H9 (cell line): ENCODE measurements at regions not wholly inside any gene's neighbourhood (a gene's known extent, or its start where the extent isn't known, plus 50 kb on each side); places are given as distances from the start of the nearest gene placed in this dataset.

Experiments
- DNase-seq: peaks from one replicate; pipeline ENCODE4 v3.0.0-alpha.2; 2017
- H2AFZ ChIP-seq: one replicate; pipeline ENCODE4 v1.6.1; 2013; ENCODE audit warnings: mild to moderate bottlenecking, low read length, control low read depth, moderate library complexity
- H2AK5ac ChIP-seq: 2 replicates; pipeline ENCODE4 v1.6.1; 2013; ENCODE audit warnings: low read length, control low read depth, mixed read lengths; ENCODE audit not compliant: insufficient read length
- H2BK120ac ChIP-seq: one replicate; pipeline ENCODE4 v1.6.1; 2013; ENCODE audit warnings: low read depth, mild to moderate bottlenecking, low read length, control low read depth, inconsistent platforms; ENCODE audit not compliant: poor library complexity, severe bottlenecking
- H2BK12ac ChIP-seq: 2 replicates; pipeline ENCODE4 v1.6.1; 2013; ENCODE audit warnings: low read length, control low read depth, mixed read lengths, low read depth; ENCODE audit not compliant: insufficient read length
- H2BK15ac ChIP-seq: 2 replicates; pipeline ENCODE4 v1.6.1; 2013; ENCODE audit warnings: low read depth, low read length, control low read depth
- H2BK20ac ChIP-seq: one replicate; pipeline ENCODE4 v1.6.1; 2013; ENCODE audit warnings: low read depth, mild to moderate bottlenecking, low read length, control low read depth, inconsistent platforms; ENCODE audit not compliant: poor library complexity, severe bottlenecking
- H2BK5ac ChIP-seq: 2 replicates; pipeline ENCODE4 v1.6.1; 2013; ENCODE audit warnings: low read length, control low read depth, mixed read lengths; ENCODE audit not compliant: insufficient read length
- H3K14ac ChIP-seq: 2 replicates; pipeline ENCODE4 v1.6.1; 2013; ENCODE audit warnings: low read length, control low read depth; ENCODE audit not compliant: insufficient read depth
- H3K18ac ChIP-seq: 2 replicates; pipeline ENCODE4 v1.6.1; 2013; ENCODE audit warnings: low read depth, mild to moderate bottlenecking, mixed read lengths, low read length, control low read depth; ENCODE audit not compliant: insufficient read length
- H3K23ac ChIP-seq: 2 replicates; pipeline ENCODE4 v1.6.1; 2013; ENCODE audit warnings: low read length, control low read depth, mixed read lengths, low read depth; ENCODE audit not compliant: insufficient read length
- H3K23me2 ChIP-seq: 2 replicates; pipeline ENCODE4 v1.6.1; 2013; ENCODE audit warnings: low read depth, mild to moderate bottlenecking, mixed read lengths, low read length, control low read depth; ENCODE audit not compliant: insufficient read length, poor library complexity, severe bottlenecking
- H3K27ac ChIP-seq: 2 replicates; pipeline ENCODE4 v1.5.1; 2013; ENCODE audit warnings: low read length, control low read depth, mixed read lengths, low read depth; ENCODE audit not compliant: insufficient read length
- H3K27me3 ChIP-seq: 2 replicates; pipeline ENCODE4 v1.6.1; 2013; ENCODE audit warnings: low read length, control low read depth, inconsistent platforms; ENCODE audit not compliant: insufficient read depth
- H3K4ac ChIP-seq: 2 replicates; pipeline ENCODE4 v1.6.1; 2013; ENCODE audit warnings: low read depth, mild to moderate bottlenecking, control low read depth, inconsistent platforms, low read length, moderate library complexity
- H3K4me1 ChIP-seq: 2 replicates; pipeline ENCODE4 v1.6.1; 2013; ENCODE audit warnings: low read length, control low read depth, inconsistent platforms; ENCODE audit not compliant: insufficient read depth
- H3K4me2 ChIP-seq: 2 replicates; pipeline ENCODE4 v1.6.1; 2013; ENCODE audit warnings: low read length, control low read depth, mixed read lengths; ENCODE audit not compliant: insufficient read length, insufficient read depth
- H3K56ac ChIP-seq: 2 replicates; pipeline ENCODE4 v1.6.1; 2013; ENCODE audit warnings: low read depth, mild to moderate bottlenecking, mixed read lengths, low read length, control low read depth; ENCODE audit not compliant: insufficient read length
- H3K79me1 ChIP-seq: 2 replicates; pipeline ENCODE4 v1.6.1; 2013; ENCODE audit warnings: low read depth, mild to moderate bottlenecking, moderate library complexity, low read length, control low read depth, inconsistent platforms; ENCODE audit not compliant: insufficient read depth, poor library complexity, severe bottlenecking
- H3K79me2 ChIP-seq: 2 replicates; pipeline ENCODE4 v1.6.1; 2013; ENCODE audit warnings: low read length, control low read depth, inconsistent platforms; ENCODE audit not compliant: insufficient read depth
- H3K9ac ChIP-seq: 2 replicates; pipeline ENCODE4 v1.6.1; 2013; ENCODE audit warnings: low read length, control low read depth, mixed read lengths; ENCODE audit not compliant: insufficient read length; ENCODE audit errors: extremely low read depth
- H3K9me3 ChIP-seq: one replicate; pipeline ENCODE4 v1.6.1; 2013; ENCODE audit warnings: low read depth, low read length, inconsistent platforms; ENCODE audit not compliant: control insufficient read depth
- H3T11ph ChIP-seq: one replicate; pipeline ENCODE4 v1.6.1; 2013; ENCODE audit warnings: mild to moderate bottlenecking, low read length, control low read depth, inconsistent platforms
- H4K20me1 ChIP-seq: one replicate; pipeline ENCODE4 v1.6.1; 2013; ENCODE audit not compliant: control insufficient read depth, insufficient read length, insufficient read depth
- H4K5ac ChIP-seq: 2 replicates; pipeline ENCODE4 v1.6.1; 2013; ENCODE audit warnings: low read depth, mild to moderate bottlenecking, mixed read lengths, low read length, control low read depth; ENCODE audit not compliant: insufficient read length
- H4K8ac ChIP-seq: replicated peaks from 2 replicates; pipeline ENCODE4 v1.6.1; 2013; ENCODE audit warnings: low read length, control low read depth, mixed read lengths, low read depth; ENCODE audit not compliant: insufficient read length
- H4K91ac ChIP-seq: 2 replicates; pipeline ENCODE4 v1.6.1; 2013; ENCODE audit warnings: low read depth, mild to moderate bottlenecking, moderate library complexity, mixed read lengths, low read length, control low read depth; ENCODE audit not compliant: insufficient read length
- H3K27ac Mint-ChIP-seq, 3 experiments: 2 replicates in 2 of 3; 3 replicates in 1 of 3; pipeline ENCODE4 v1.8.0; 2020 to 2021; ENCODE audit warnings: mixed read lengths in 3 of 3, mild to moderate bottlenecking in 1 of 3, moderate library complexity in 1 of 3
- H3K27me3 Mint-ChIP-seq: 2 replicates; pipeline ENCODE4 v1.8.0; 2021; ENCODE audit warnings: low read depth, mild to moderate bottlenecking, moderate library complexity, mixed read lengths
- H3K36me3 Mint-ChIP-seq, 3 experiments: 2 replicates in 2 of 3; 3 replicates in 1 of 3; pipeline ENCODE4 v1.8.0; 2020 to 2021; ENCODE audit warnings: low read depth in 3 of 3, mixed read lengths in 3 of 3; ENCODE audit not compliant: insufficient read depth in 1 of 3
- H3K4me1 Mint-ChIP-seq, 2 experiments: 2 replicates each; pipeline ENCODE4 v1.8.0; 2020; ENCODE audit warnings: mixed read lengths in 2 of 2
- H3K4me3 Mint-ChIP-seq, 2 experiments: 2 replicates in 1 of 2; 3 replicates in 1 of 2; pipeline ENCODE4 v1.8.0; 2020 to 2021; ENCODE audit warnings: mild to moderate bottlenecking in 2 of 2, mixed read lengths in 2 of 2, moderate library complexity in 1 of 2
- H3K9me3 Mint-ChIP-seq, 2 experiments: 2 replicates in 1 of 2; 3 replicates in 1 of 2; pipeline ENCODE4 v1.8.0; 2020; ENCODE audit warnings: mild to moderate bottlenecking in 2 of 2, mixed read lengths in 2 of 2, moderate library complexity in 1 of 2
- WGBS: extraction: QIAGEN DNeasy Blood & Tissue Kit; methylation state at CpG from one replicate; pipeline ENCODE4 v1.1.7; 2013; ENCODE audit warnings: missing lambda C conversion rate, low lambda C conversion rate, mixed read lengths; ENCODE audit not compliant: insufficient read length; ENCODE audit errors: extremely low coverage; 5-methylcytosine and 5-hydroxymethylcytosine counted together
- TF ChIP-seq, protein P1 (sequence below): fragments of 200-600 bp; sonication (generic); conservative IDR thresholded peaks from 3 replicates; pipeline ENCODE4 v1.8.0; 2021; ENCODE audit warnings: antibody characterized with exemption, mild to moderate bottlenecking

DNA sequence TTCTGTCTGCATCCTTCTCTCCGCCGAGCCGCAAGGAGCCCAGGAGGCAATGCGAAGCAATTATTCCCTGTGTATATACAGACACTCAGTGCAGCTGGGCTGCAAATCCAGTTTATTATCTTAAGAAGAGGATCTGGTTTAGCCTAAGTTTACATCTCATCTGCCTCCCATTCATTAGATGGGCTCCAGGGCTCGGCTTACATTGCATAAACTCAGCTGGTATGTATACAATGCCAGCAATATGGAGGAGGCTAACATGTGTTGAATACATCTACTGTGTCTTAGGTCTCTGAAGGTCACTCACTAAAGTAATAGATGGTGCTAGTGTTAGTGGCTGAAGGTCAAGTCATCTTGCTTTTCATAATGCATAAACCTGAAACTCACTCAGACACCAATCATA is 996.8 kb downstream of the KCNMA1 start:
- no peak overlapping the region for H2AFZ ChIP-seq
- H2BK120ac ChIP-seq, result no peak overlapping the region
- no peak overlapping the region for H4K5ac ChIP-seq
- no peak overlapping the region for H3K27ac ChIP-seq
- no peak overlapping the region for H2BK20ac ChIP-seq
- Mint-ChIP-seq H3K9me3 (no peaks in the 10 kb centered on the region), H3K4me1 (peaks cover 0 to 2% of the 10 kb centered on the region in 2 experiments; a peak in 1 of 4 replicates), H3K27ac (no peak overlapping the region), H3K4me3 (no peak overlapping the region), H3K27me3 (peaks cover 8% of the 10 kb centered on the region; the same call in 1 of the 2 replicates), H3K36me3 (no peaks in the 10 kb centered on the region)
- no CpG with 5 or more reads among the region's 5 CpGs for WGBS
- H3K9ac ChIP-seq, result no peak overlapping the region
- H4K91ac ChIP-seq, result no peak overlapping the region
- H3K4ac ChIP-seq, result no peak overlapping the region
- H3K23me2 ChIP-seq, result no peaks in the 10 kb centered on the region
- H3K18ac ChIP-seq, result no peak overlapping the region
- H3K23ac ChIP-seq, result no peak overlapping the region
- H3K79me2 ChIP-seq, result no peaks in the 10 kb centered on the region
- TF ChIP-seq, protein P1, sequence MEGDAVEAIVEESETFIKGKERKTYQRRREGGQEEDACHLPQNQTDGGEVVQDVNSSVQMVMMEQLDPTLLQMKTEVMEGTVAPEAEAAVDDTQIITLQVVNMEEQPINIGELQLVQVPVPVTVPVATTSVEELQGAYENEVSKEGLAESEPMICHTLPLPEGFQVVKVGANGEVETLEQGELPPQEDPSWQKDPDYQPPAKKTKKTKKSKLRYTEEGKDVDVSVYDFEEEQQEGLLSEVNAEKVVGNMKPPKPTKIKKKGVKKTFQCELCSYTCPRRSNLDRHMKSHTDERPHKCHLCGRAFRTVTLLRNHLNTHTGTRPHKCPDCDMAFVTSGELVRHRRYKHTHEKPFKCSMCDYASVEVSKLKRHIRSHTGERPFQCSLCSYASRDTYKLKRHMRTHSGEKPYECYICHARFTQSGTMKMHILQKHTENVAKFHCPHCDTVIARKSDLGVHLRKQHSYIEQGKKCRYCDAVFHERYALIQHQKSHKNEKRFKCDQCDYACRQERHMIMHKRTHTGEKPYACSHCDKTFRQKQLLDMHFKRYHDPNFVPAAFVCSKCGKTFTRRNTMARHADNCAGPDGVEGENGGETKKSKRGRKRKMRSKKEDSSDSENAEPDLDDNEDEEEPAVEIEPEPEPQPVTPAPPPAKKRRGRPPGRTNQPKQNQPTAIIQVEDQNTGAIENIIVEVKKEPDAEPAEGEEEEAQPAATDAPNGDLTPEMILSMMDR, result no peak
- H4K8ac ChIP-seq, result no peak overlapping the region
- no peak overlapping the region for H2BK15ac ChIP-seq
- H4K20me1 ChIP-seq, result no peaks in the 10 kb centered on the region
- no peak overlapping the region for H3K14ac ChIP-seq
- H2BK5ac ChIP-seq, result no peak overlapping the region
- no peaks in the 10 kb centered on the region for H3K27me3 ChIP-seq
- no peaks in the 10 kb centered on the region for H3K79me1 ChIP-seq
- no peak overlapping the region for H3K4me2 ChIP-seq
- no peaks in the 10 kb centered on the region for H3K4me1 ChIP-seq
- H2AK5ac ChIP-seq, result no peak overlapping the region
- no peak overlapping the region for H2BK12ac ChIP-seq
- H3K56ac ChIP-seq, result no peak overlapping the region
- H3T11ph ChIP-seq, result no peak overlapping the region
- no peaks in the 10 kb centered on the region for H3K9me3 ChIP-seq
- no peak for DNase-seq
